Small intestine (tissue), 7 donors: ENCODE measurements at regions not wholly inside any gene's neighbourhood (a gene's known extent, or its start where the extent isn't known, plus 50 kb on each side); places are given as distances from the start of the nearest gene placed in this dataset.
"Not testable (repeated sequence)": the region's sequence is repeated elsewhere in the genome, so short reads cannot be mapped to it uniquely, and the experiment has no call there.

Experiments
- DNase-seq, 2 donors: peaks; one replicate each; pipeline versions ENCODE4 v3.0.0 to v3.0.0-alpha.2; 2013
- FAIRE-seq: peaks from 2 replicates; lab custom pipeline; 2012; peaks lifted over from hg19 to GRCh38; lab: Jason Lieb, UNC
- H3K27ac ChIP-seq, 3 donors: one replicate each; pipeline ENCODE4 v1.5.1; 2013; ENCODE audit warnings: low read length in 2 of 3, mild to moderate bottlenecking in 2 of 3, control low read depth in 1 of 3, inconsistent platforms in 1 of 3, low read depth in 1 of 3, moderate library complexity in 1 of 3
- H3K27me3 ChIP-seq, 3 donors: one replicate each; pipeline ENCODE4 v1.6.1; 2013; ENCODE audit warnings: low read length in 3 of 3, inconsistent platforms in 1 of 3; ENCODE audit not compliant: control insufficient read depth in 3 of 3, insufficient read depth in 3 of 3
- H3K36me3 ChIP-seq, 3 donors: one replicate each; pipeline ENCODE4 v1.6.1; 2013; ENCODE audit warnings: low read length in 3 of 3, inconsistent platforms in 1 of 3, low read depth in 1 of 3, mild to moderate bottlenecking in 1 of 3, moderate library complexity in 1 of 3; ENCODE audit not compliant: control insufficient read depth in 3 of 3, insufficient read depth in 2 of 3
- H3K4me1 ChIP-seq, 3 donors: one replicate each; pipeline ENCODE4 v1.6.1; 2013; ENCODE audit warnings: low read length in 2 of 3, inconsistent platforms in 1 of 3, low read depth in 1 of 3, mild to moderate bottlenecking in 1 of 3, moderate library complexity in 1 of 3; ENCODE audit not compliant: control insufficient read depth in 3 of 3, insufficient read depth in 2 of 3
- H3K4me3 ChIP-seq, 3 donors: one replicate each; pipeline ENCODE4 v1.5.1; 2013; ENCODE audit warnings: low read length in 3 of 3, control low read depth in 1 of 3, inconsistent platforms in 1 of 3, low read depth in 1 of 3, mild to moderate bottlenecking in 1 of 3, moderate library complexity in 1 of 3
- H3K9me3 ChIP-seq, 2 donors: one replicate each; pipeline ENCODE4 v1.6.1; 2013; ENCODE audit warnings: low read depth in 1 of 2, low read length in 1 of 2; ENCODE audit not compliant: control insufficient read depth in 2 of 2, insufficient read depth in 1 of 2
- WGBS, 3 donors: extraction: QIAGEN DNeasy Blood & Tissue Kit; methylation state at CpG; one replicate each; pipeline ENCODE4 v1.1.7; 2013; 5-methylcytosine and 5-hydroxymethylcytosine counted together
- donor health status: healthy with polysubstance abuse.
- donor health status: control.
- donor health status: control.
- donor health status: Bipolar disorder and iron deficiency.
- donor health status: healthy.

DNA sequence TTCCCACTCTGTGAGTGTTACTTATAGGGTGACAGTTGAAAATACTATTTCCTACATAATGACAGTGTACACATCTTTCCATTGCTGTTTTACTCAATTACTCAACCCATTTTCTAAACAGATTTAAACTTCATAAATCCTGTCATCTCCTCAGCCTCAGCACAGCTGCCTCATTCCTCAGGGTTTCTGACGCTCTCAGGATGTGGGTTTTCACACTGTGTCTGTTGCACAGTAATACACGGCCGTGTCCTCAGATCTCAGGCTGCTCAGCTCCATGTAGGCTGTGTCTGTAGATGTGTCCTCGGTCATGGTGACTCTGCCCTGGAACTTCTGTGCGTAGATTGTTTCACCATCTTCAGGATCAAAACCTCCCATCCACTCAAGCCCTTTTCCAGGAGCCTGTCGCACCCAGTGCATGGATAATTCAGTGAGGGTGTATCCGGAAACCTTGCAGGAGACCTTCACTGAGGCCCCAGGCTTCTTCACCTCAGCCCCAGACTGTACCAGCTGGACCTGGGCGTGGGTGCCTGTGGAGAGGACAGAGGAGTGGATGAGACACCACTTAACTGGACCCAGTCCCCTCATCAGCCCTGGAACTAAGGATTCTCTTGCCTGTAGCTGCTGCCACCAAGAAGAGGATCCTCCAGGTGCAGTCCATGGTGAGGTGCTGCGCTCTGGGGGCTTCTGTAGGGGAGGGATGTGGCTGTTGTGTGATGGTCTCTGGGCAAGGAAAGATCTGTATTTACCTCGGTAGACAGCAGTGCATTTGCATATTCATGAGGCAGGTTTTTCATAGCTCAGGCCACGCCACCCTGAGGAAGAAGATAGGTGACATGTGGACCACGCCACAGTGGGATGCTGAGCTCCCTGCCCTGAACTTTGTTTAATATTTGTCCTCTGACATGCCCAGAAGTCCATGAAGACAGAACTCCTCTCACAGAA lies 750.2 kb downstream of the TMEM121 start:
- H3K9me3 ChIP-seq, result peaks cover 0 to 25% of the 10 kb centered on the region in 2 donors
- FAIRE-seq (no peak), DNase-seq (no peak)
- 46 to 54% (median 52%) methylated on average over 12 of the region's 12 CpGs for WGBS, 3 donors
- H3K36me3 ChIP-seq, result no peaks in the 10 kb centered on the region
- H3K4me1 ChIP-seq, result no peaks in the 10 kb centered on the region
- no peak overlapping the region for H3K4me3 ChIP-seq
- H3K27me3 ChIP-seq, result no peaks in the 10 kb centered on the region
- H3K27ac ChIP-seq, result no peak overlapping the region

- no peaks in the 10 kb centered on the region for H3K27me3 ChIP-seq
- DNase-seq (no peak), FAIRE-seq (no peak)
- H3K4me1 ChIP-seq, result no peaks in the 10 kb centered on the region
- H3K36me3 ChIP-seq, result no peaks in the 10 kb centered on the region
- H3K9me3 ChIP-seq, result peaks cover 0 to 30% of the 10 kb centered on the region in 2 donors
- WGBS, 3 donors, result 27 to 32% (median 31%) methylated on average over 3 of the region's 3 CpGs
- no peak overlapping the region for H3K27ac ChIP-seq
- H3K4me3 ChIP-seq, result no peak overlapping the region
Measured at GRCh38 chr14:106277503-106277902, 751.1 kb downstream of the TMEM121 start.

DNA sequence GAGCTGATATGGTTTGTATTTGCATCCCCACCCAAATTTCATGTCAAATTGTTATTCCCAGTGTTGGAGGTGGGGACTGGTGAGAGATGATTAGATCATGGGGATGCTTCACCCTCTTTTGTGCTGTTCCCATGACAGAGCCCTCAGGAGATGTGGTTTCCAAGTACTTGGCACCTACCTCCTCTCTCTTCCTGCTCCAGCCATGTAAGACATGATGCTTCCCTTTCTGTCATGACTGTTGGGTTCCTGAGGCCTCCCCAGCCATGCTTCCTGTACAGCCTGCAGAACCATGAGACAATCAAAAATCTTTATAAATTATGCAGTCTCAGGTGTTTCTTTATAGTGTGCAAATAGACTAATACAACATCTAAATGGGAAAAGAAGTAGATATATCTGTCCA lies 754.5 kb downstream of the TMEM121 start:
- FAIRE-seq, result no peak
- Histone ChIP-seq H3K27ac (no peak overlapping the region), H3K36me3 (no peaks in the 10 kb centered on the region), H3K4me3 (no peak overlapping the region), H3K4me1 (no peaks in the 10 kb centered on the region), H3K27me3 (no peaks in the 10 kb centered on the region), H3K9me3 (peaks cover 0 to 21% of the 10 kb centered on the region in 2 donors)
- no peak for DNase-seq

GRCh38 chr14:106286697-106287290 lies 760.4 kb downstream of the TMEM121 start:
- H3K9me3 ChIP-seq, result peaks cover 0 to 29% of the 10 kb centered on the region in 2 donors
- WGBS, 3 donors, result 82 to 87% (median 84%) methylated on average over 41 of the region's 41 CpGs

DNA sequence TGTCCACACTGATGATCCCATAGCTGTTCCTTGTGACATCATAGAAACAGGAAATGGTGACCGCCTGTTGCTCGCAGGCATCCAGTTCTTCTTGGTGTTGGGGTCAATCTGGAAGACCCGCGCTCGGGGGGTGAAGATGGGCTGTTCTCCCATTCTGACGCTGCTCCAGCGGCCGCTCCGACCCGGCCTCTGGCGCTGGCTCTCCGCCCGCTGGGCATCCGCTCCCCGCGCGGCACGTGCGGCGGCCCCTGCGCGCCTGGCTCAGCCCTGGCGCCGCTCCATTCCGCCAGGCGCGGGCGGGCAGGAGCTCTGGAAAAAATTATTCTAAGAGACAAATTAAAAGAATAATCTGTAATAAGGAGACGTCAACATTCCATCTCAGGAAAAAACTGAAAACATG lies 761.1 kb downstream of the TMEM121 start:
- H3K36me3 ChIP-seq, result no peaks in the 10 kb centered on the region
- no peaks in the 10 kb centered on the region for H3K27me3 ChIP-seq
- peaks cover 0 to 23% of the 10 kb centered on the region in 2 donors for H3K9me3 ChIP-seq
- no peak for FAIRE-seq
- no peak for DNase-seq
- WGBS, 3 donors, result 85 to 91% (median 89%) methylated on average over 29 of the region's 29 CpGs
- no peak overlapping the region for H3K4me3 ChIP-seq
- H3K27ac ChIP-seq, result no peak overlapping the region
- no peaks in the 10 kb centered on the region for H3K4me1 ChIP-seq

More at GRCh38 chr14:106286697-106287290, 760.4 kb downstream of the TMEM121 start:
- Histone ChIP-seq H3K36me3 (no peaks in the 10 kb centered on the region), H3K4me3 (no peak overlapping the region), H3K27me3 (no peaks in the 10 kb centered on the region), H3K27ac (no peak overlapping the region), H3K4me1 (no peaks in the 10 kb centered on the region)
- no peak for FAIRE-seq
- DNase-seq, result no peak

DNA sequence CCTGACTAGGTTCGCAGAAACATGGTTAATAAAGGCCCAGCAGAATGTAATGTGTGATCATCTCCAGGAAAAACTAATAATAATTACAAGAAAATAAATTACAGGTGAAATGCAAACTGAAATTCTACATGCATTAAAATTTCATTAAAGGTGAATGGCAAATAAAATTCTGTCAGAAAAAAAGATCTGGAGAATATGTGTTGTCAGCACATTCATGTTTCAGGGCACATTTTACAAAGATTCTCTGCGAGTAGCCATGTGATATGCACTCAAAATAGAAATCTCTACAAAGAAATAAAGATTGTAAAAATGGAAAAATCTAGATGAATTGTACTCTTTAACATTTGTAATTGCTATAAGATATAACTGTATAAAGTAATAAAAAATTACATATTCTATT lies 765.2 kb downstream of the TMEM121 start:
- H3K4me1 ChIP-seq, result no peaks in the 10 kb centered on the region
- no peaks in the 10 kb centered on the region for H3K36me3 ChIP-seq
- no peak for FAIRE-seq
- 40 to 73% (median 61%) methylated on average over 2 of the region's 2 CpGs for WGBS, 3 donors
- H3K27ac ChIP-seq, result no peak overlapping the region
- H3K27me3 ChIP-seq, result no peaks in the 10 kb centered on the region
- peaks cover 0 to 25% of the 10 kb centered on the region in 2 donors for H3K9me3 ChIP-seq
- no peak overlapping the region for H3K4me3 ChIP-seq
- DNase-seq, result no peak

- Histone ChIP-seq H3K27me3 (no peaks in the 10 kb centered on the region), H3K9me3 (peaks cover 0 to 13% of the 10 kb centered on the region in 2 donors), H3K36me3 (no peaks in the 10 kb centered on the region), H3K4me3 (no peak overlapping the region), H3K27ac (no peak overlapping the region), H3K4me1 (no peaks in the 10 kb centered on the region)
- DNase-seq (no peak), FAIRE-seq (no peak)
- 0 to 8% (median 4%) methylated on average over 1 of the region's 1 CpG for WGBS, 3 donors
Measured at GRCh38 chr14:106294324-106294723, 767.9 kb downstream of the TMEM121 start.

DNA sequence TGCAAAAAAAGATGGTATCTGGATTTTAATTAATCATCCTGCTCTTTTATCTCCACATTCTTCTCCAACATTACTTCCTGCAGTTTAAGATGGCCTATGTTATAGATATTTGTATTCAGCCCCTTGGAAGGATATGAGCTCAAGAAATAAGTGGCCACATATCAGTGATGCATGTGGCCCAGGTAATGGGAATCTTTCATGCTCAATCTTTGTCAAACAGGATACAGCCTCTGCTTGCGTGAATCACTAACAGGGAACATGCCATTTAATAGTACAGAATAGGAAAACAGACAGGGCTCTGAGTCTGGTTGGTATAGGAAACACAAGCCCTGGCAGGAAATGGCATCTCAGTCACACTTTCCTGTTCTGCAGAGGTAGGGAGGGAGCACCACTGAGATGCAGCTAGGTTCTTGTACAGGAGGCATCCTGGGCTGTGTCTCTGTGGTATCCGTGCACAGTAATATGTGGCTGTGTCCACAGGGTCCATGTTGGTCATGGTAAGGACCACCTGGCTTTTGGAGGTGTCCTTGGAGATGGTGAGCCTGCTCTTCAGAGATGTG lies 774.6 kb downstream of the TMEM121 start:
- H3K4me3 ChIP-seq, H3K27me3 ChIP-seq, DNase-seq, H3K9me3 ChIP-seq, FAIRE-seq, H3K27ac ChIP-seq, H3K36me3 ChIP-seq, H3K4me1 ChIP-seq: not testable (repeated sequence)
- WGBS, 3 donors, result 41 to 58% (median 50%) methylated on average over 2 of the region's 2 CpGs
